HCT116 (cell line): ENCODE measurements at regions not wholly inside any gene's neighbourhood (a gene's known extent, or its start where the extent isn't known, plus 50 kb on each side); places are given as distances from the start of the nearest gene placed in this dataset.

Experiments
- ATAC-seq: fragments of 200-7000 bp; cut with Tn5 transposase; 2 replicates; pipeline ENCODE4 v1.9.1; 2020; ENCODE audit warnings: mild to moderate bottlenecking, moderate library complexity
- BruUV-seq: library from RNA; stranded (reverse); fragments of 400-500 nt; replicated peaks from 2 replicates; lab custom pipeline; 2021; lab: Mats Ljungman, UMichigan
- CTCF ChIA-PET: fragments of 300-600 bp; sonication (Branson Sonifier 250); formaldehyde crosslinking; loops from one replicate; lab custom pipeline; 2021; ENCODE audit warnings: antibody characterized with exemption; lab: Charles Lee
- POLR2A ChIA-PET: fragments of 300-600, 350-600 bp; sonication (Branson Sonifier 250); formaldehyde crosslinking; loops from one replicate; lab custom pipeline; 2021; ENCODE audit warnings: antibody characterized with exemption; lab: Charles Lee
- RAD21 ChIA-PET, 2 experiments: fragments of 300-600 bp; sonication (Branson Sonifier 250); formaldehyde crosslinking; loops; one replicate each; lab custom pipeline; 2023; ENCODE audit warnings: low total read pairs in 2 of 2; ENCODE audit not compliant: uncharacterized antibody in 2 of 2, unreplicated experiment in 2 of 2, low non-redundant PET in 1 of 2; lab: Charles Lee
- DNase-seq: peaks from one replicate; pipeline ENCODE4 v3.0.0-alpha.2; 2010; ENCODE audit warnings: low read depth, low spot score
- H2AFZ ChIP-seq: fragments of 200-600 bp; shearing (Covaris generic), sonication (generic); 2 replicates; pipeline ENCODE4 v1.6.1; 2017; ENCODE audit warnings: low read depth, mixed run types, mixed read lengths, antibody characterized with exemption, low read length; ENCODE audit not compliant: poor library complexity, severe bottlenecking
- H3K27ac ChIP-seq: 2 replicates; pipeline ENCODE4 v1.5.1; 2012; ENCODE audit warnings: low read depth, low read length
- H3K27me3 ChIP-seq: fragments of 200-600 bp; sonication (generic); 2 replicates; pipeline ENCODE4 v1.6.1; 2016; ENCODE audit warnings: mixed run types, low read length, mixed read lengths; ENCODE audit not compliant: insufficient read depth
- H3K36me3 ChIP-seq, 2 experiments: fragments of 200-500 bp in 1 of 2; fragments of 200-600 bp in 1 of 2; sonication (Bioruptor generic) in 1 of 2; sonication (generic) in 1 of 2; 2 replicates each; pipeline versions ENCODE4 v1.5.1 to v1.6.1; 2014 to 2016; ENCODE audit warnings: low read length in 2 of 2, inconsistent platforms in 1 of 2, mixed read lengths in 1 of 2, mixed run types in 1 of 2; ENCODE audit not compliant: insufficient read depth in 2 of 2, control insufficient read depth in 1 of 2
- H3K4me1 ChIP-seq, 2 experiments: fragments of 200-600 bp in 1 of 2; sonication (generic) in 1 of 2; 2 replicates each; pipeline versions ENCODE4 v1.5.1 to v1.6.1; 2012 to 2017; ENCODE audit warnings: low read length in 2 of 2, inconsistent platforms in 1 of 2, mild to moderate bottlenecking in 1 of 2, mixed read lengths in 1 of 2, mixed run types in 1 of 2, moderate library complexity in 1 of 2; ENCODE audit not compliant: insufficient read depth in 2 of 2, control insufficient read depth in 1 of 2
- H3K4me2 ChIP-seq: fragments of 200-600 bp; sonication (generic); 2 replicates; pipeline ENCODE4 v1.6.1; 2017; ENCODE audit warnings: mixed run types, low read length, mixed read lengths
- H3K4me3 ChIP-seq, 2 experiments: fragments of 200-600 bp in 1 of 2; sonication (generic) in 1 of 2; replicated peaks in 1 of 2; 2 replicates each; pipeline ENCODE4 v1.5.1; 2011 to 2016; ENCODE audit warnings: low read length in 2 of 2, control low read depth in 1 of 2, low read depth in 1 of 2, mild to moderate bottlenecking in 1 of 2, mixed read lengths in 1 of 2, mixed run types in 1 of 2
- H3K79me2 ChIP-seq: fragments of 200-600 bp; sonication (generic); 2 replicates; pipeline ENCODE4 v1.6.1; 2017; ENCODE audit warnings: mild to moderate bottlenecking, mixed run types, low read length, moderate library complexity, mixed read lengths; ENCODE audit not compliant: insufficient read depth
- H3K9ac ChIP-seq: fragments of 200-600 bp; sonication (generic); 2 replicates; pipeline ENCODE4 v1.6.1; 2016; ENCODE audit warnings: low read length, mixed read lengths
- H3K9me2 ChIP-seq: fragments of 200-600 bp; sonication (generic), shearing (Covaris generic); 2 replicates; pipeline ENCODE4 v1.6.1; 2017; ENCODE audit warnings: mixed run types, mild to moderate bottlenecking, moderate library complexity; ENCODE audit not compliant: insufficient read depth
- H3K9me3 ChIP-seq, 2 experiments: fragments of 200-500 bp in 1 of 2; fragments of 200-600 bp in 1 of 2; sonication (Bioruptor generic) in 1 of 2; sonication (generic) in 1 of 2; 2 replicates each; pipeline ENCODE4 v1.6.1; 2014 to 2017; ENCODE audit warnings: low read length in 2 of 2, mixed read lengths in 2 of 2, inconsistent platforms in 1 of 2, low read depth in 1 of 2, mild to moderate bottlenecking in 1 of 2, mixed run types in 1 of 2, moderate library complexity in 1 of 2; ENCODE audit not compliant: control insufficient read depth in 1 of 2, insufficient read depth in 1 of 2
- H4K20me1 ChIP-seq: fragments of 200-600 bp; sonication (generic), shearing (Covaris generic); 2 replicates; pipeline ENCODE4 v1.6.1; 2017; ENCODE audit warnings: mixed run types, mild to moderate bottlenecking, moderate library complexity; ENCODE audit not compliant: insufficient read depth
- ELF1 ChIP-seq: IDR thresholded peaks from 2 replicates; pipeline ENCODE4 v1.6.1; 2012; ENCODE audit warnings: low read depth, borderline replicate concordance
- FOSL1 ChIP-seq: IDR thresholded peaks from 2 replicates; pipeline ENCODE4 v1.6.1; 2012; ENCODE audit warnings: low read depth
- TCF7L2 ChIP-seq: IDR thresholded peaks from 2 replicates; pipeline ENCODE4 v1.7.0; 2011; ENCODE audit warnings: borderline replicate concordance, inconsistent platforms; ENCODE audit not compliant: insufficient read depth, insufficient read length; ENCODE audit errors: extremely low read depth
- YY1 ChIP-seq: IDR thresholded peaks from 2 replicates; pipeline ENCODE4 v1.6.1; 2011; ENCODE audit warnings: low read length, low read depth, moderate library complexity, mild to moderate bottlenecking; ENCODE audit not compliant: insufficient replicate concordance; ENCODE audit errors: extremely low read depth
- ZNF274 ChIP-seq: fragments of 200-500 bp; sonication (Bioruptor generic); IDR thresholded peaks from 2 replicates; pipeline ENCODE4 v1.6.1; 2014; ENCODE audit warnings: mild to moderate bottlenecking, low read depth, low read length, inconsistent platforms
- intact Hi-C: fragments of 100-400 bp; cut with micrococcal nuclease; formaldehyde crosslinking; loops from 2 replicates; pipeline ENCODE4 v1.10.0; 2022
- TF ChIP-seq, protein P1 (sequence below): IDR thresholded peaks from 2 replicates; pipeline ENCODE4 v1.6.1; 2012

DNA sequence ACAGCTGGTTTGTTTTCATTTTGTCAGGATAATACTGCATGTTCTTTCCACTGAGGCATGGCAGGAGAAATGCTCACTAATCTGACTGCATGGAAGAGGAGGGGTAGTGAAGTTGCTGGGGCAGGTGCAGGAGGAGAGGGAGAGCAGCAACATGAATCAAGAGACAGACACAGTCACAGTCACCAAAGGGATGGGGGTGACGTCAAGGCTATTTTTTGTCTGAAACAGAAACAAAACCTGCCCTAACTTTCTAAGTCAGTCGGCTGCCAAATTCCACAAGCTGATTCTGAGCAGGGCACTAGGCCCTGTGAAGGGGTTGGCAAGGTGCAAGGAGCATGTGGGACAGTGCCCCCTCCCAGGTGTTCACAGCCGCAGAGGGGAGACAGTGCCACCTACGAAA, 186.6 kb upstream of the NSMCE3 start:
- Histone ChIP-seq H3K27ac (no peak overlapping the region), H3K9ac (no peak overlapping the region), H3K9me3 (no peaks in the 10 kb centered on the region), H3K4me1 (peaks cover 21 to 32% of the 10 kb centered on the region in 2 experiments; a peak in 3 of 4 replicates), H4K20me1 (no peaks in the 10 kb centered on the region), H3K4me3 (no peak overlapping the region), H2AFZ (no peak overlapping the region), H3K79me2 (no peaks in the 10 kb centered on the region), H3K36me3 (no peaks in the 10 kb centered on the region), H3K27me3 (peaks cover 2% of the 10 kb centered on the region; the same call in 1 of the 2 replicates), H3K4me2 (no peak overlapping the region), H3K9me2 (no peaks in the 10 kb centered on the region)
- RAD21 ChIA-PET: no interaction called here
- DNase-seq (no peak), ATAC-seq (no peak)
- BruUV-seq: no TSS peak
- POLR2A ChIA-PET: no interaction called here
- no peak for TF ChIP-seq ELF1
- intact Hi-C loops: no loop called here
- CTCF ChIA-PET: no interaction called here

DNA sequence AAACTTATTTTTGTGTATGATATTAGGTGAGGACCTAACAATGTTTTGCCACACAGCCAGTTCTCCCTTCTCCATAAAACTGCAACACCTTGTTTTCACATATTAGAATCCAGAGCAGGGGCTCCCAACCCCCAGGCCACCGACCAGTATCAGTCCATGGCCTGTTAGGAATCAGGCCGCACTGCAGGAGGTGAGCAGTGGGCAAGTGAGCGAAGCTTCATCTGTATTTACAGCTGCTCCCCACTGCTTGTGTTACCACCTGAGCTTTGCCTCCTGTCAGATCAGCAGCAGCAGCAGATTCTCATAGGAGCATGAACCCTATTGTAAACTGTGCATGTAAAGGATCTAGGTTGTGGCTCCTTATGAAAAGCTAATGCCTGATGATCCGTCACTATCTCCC, 185.9 kb upstream of the NSMCE3 start:
- POLR2A ChIA-PET: no interaction called here
- DNase-seq (no peak), ATAC-seq (no peak)
- Histone ChIP-seq H3K27me3 (no peaks in the 10 kb centered on the region; the same call in 1 of the 2 replicates), H4K20me1 (no peaks in the 10 kb centered on the region), H2AFZ (no peak overlapping the region), H3K4me3 (no peak overlapping the region), H3K4me1 (peaks cover 21 to 32% of the 10 kb centered on the region in 2 experiments; a peak in 3 of 4 replicates), H3K9ac (no peak overlapping the region), H3K4me2 (no peak overlapping the region), H3K9me3 (no peaks in the 10 kb centered on the region), H3K79me2 (no peaks in the 10 kb centered on the region), H3K27ac (no peak overlapping the region), H3K36me3 (no peaks in the 10 kb centered on the region), H3K9me2 (no peaks in the 10 kb centered on the region)
- intact Hi-C loops: no loop called here
- CTCF ChIA-PET: no interaction called here
- RAD21 ChIA-PET: no interaction called here
- BruUV-seq: no TSS peak
- TF ChIP-seq ZNF274 (no peak), FOSL1 (no peak), YY1 (no peak), TCF7L2 (no peak)
- TF ChIP-seq, protein P1, sequence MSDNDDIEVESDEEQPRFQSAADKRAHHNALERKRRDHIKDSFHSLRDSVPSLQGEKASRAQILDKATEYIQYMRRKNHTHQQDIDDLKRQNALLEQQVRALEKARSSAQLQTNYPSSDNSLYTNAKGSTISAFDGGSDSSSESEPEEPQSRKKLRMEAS: no peak
